ENCODE measurements at regions not wholly inside any gene's neighbourhood (a gene's known extent, or its start where the extent isn't known, plus 50 kb on each side); places are given as distances from the start of the nearest gene placed in this dataset.

DNA sequence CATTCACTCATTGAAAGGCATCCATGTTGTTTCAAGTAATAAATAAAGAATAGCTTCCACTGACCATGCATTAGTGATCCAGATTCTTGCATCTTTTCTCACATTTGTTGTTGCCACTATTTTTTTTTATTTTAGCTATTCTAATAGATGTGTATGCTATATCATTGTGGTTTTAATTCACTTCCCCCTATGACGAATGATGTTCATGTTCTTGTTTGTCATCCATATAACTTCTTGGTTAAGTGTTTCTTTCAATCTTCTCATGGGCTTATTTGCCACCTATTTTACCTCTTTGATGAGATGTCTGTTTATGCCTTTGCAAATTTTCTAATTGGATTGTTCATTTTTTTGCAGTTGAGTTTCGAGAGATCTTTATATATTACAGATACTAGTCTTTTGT is 681.2 kb downstream of the HDGFL1 start:
- DNase-seq, result peak; percentile 5

DNA sequence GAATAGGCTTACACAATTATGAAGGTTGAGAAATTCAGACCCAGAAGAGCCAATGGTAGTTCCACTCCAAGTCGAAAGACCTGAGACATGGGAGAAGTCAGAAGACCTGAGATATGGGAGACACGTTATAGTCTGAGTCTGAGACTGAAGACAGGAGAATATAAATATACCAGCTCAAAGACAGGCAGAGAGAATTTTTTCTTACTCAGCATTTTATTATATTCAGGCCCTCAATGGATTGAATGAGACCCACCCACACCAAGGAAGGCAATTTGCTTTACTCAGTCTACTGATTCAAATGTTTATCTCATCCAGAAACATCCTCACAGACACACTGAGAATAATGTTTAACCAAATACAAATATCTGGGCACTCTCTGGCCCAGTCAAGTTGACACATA is 693.5 kb downstream of the HDGFL1 start:
- no peak for DNase-seq

DNA sequence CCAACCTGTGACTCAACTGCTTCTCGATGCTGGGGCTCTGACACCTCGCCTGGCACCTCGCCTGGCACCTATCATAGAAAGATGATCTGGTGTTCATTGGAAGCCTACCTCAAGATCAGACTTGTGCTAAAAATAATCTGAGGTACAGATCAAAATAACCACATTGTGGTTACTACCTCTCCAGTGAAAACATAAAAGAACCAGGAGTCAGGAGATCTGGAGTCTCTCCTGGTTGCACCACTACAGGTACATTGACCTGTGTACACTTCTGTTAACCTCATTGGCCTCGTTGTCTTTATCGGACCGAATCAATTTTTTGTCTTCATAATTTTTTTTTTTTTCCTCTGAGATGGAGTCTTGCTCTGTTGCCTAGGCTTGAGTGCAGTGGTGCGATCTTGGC is 695.9 kb downstream of the HDGFL1 start:
- DNase-seq, result no peak

DNA sequence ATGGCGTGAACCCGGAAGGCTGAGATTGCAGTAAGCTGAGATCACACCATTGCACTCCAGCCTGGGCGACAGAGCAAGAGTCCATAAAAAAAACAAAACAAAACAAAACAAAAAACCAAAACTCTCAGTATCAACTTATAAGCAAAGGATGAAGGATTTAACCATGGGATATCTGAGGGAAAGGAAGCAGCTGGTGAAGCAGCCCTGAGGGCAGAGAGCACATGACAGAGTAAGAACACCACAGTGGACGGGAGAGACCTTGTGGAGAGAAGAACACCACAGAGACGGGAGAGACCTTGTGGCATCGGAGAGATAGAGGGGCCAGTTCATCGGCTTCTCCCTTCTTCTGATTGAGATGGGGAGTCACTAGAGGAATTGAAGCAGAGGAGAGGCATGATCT is 697.2 kb downstream of the HDGFL1 start:
- DNase-seq, result no peak

DNA sequence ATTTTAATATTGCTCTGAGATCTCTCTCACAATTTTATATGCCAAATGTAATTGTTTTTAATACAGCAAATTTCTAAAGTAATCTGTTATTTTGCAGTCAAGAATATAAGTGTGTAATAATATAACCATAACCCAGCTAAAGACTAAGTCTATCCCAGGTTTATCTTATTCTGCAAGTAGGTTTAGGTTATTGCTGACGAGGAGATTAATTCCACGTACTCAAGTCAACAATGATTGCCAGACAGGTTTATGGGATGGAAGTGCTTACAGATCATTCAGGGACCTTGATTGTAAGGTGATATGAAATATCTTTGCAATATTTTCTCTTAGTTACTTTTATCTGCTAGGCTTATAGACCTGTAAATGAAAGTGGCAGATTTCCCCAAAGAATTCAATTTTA is 698.3 kb downstream of the HDGFL1 start:
- DNase-seq, result no peak

DNA sequence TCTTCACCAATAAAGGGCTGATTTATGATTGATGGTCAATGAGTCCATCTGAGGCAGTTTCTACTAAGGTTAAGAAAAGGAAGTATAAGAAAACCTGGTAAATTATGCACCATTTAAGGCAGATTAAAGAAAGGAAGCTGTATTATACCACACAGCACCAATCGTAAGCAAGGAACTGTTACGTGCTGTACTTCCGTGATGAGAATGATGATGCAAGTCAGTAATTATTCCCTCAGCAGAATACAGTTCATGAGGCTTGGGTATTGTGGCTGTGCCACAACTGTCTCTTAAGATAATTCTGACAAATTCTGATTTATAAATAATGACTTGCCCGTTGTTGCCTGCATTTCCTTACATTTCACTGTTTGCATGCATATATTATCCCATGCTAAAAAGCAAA is 699.0 kb downstream of the HDGFL1 start:
- DNase-seq, result no peak

DNA sequence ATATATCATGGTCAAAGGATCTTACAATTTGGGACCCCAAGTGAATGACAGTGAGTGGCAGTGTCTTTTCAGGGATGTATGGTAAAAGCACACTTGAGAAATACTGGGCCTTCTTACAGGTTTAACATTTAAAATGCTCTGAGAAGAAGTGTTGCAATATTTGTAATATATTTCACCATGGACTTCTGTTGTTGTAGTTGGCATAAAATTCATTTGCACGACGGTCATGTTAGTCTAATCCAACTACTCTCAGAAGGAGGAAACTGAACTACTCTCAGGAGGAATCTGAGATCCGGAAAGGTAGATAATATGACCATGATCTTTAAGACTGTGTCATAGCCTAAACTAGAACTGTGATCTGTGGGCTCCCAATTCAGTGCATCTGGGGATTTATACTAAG is 700.1 kb downstream of the HDGFL1 start:
- peak; percentile 2 for DNase-seq

DNA sequence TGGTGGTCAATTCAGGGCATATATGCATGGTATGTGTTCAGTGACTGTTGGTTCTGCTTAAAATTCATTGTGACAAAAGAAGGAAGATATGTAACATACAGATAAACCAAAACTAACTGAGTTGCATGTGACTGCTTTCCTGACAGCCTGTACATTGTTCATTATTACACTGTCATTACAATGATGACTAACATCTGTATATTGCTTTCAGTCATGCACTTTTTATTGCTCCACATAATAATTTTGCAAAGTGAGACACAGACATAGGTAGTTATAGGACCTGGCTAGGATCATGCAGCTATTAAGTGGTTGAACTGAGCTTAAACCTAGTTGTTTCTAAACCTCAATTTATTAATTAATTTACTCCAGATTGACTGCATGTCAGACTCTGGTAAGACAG is 703.2 kb downstream of the HDGFL1 start:
- peak; percentile 32 for DNase-seq

DNA sequence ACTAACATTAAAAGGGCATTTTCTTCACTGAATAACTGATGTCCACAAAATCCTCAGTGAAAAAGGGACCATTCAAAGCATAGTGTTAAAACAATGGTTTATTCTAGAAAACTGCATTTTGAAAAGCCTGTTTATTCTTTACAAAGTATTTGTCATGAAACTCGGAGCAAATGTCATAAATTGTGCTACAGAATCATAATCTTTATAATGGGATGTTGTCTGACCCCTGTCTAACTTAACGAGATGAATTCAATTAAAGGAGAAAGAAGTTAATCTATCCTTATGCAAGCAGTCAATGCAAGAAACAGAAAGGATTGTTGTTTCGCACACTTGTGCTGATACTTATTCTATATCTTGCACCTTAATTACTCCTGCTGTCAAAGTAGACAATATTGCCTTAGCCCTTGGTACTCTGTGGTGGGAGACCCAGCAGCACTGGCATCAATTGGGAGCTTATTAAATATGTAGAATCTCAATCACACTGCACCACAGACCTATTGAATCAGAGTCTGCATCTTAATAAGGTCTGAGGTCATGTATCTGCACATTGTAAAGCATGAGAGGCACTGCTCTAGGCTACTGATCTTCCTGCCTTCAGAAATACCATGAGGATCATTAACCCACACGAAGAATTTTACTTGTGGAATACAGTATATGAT is 708.3 kb downstream of the HDGFL1 start:
- no peak for DNase-seq

DNA sequence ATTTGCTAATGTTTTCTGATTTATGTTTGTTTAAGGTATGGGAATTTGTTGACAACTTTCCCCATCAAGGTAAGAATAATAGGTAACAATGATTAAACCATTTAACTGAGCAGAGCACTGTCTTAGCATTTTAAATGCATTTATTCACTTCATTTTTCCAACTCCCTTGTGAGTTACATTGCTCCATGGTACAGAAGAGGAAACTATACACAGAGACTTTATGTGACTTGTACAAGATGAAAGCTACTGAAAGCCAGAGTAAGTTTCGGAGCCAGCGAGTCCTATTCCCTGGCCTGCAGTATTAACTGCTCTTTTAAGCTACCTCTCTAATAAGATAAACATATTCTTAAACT is 708.8 kb downstream of the HDGFL1 start:
- no peak for DNase-seq

DNA sequence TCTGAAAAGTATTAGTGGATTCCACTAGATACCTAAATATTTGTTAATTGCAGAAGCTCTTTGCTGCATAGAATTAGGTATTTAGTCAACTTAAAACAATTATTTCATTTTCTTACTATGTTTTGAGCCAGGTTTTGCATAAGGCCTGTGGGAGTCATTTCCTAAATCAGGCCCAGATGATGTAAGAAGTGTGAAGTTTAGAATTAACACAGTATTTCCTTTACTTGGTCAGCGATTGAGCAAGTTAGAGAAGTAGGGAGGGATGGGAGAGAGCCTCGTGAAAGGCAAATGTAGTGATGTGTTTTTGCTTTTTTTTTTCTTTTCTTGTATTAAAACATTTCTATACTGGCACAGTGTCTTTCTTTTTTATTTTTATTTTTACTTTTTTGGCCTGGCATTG is 711.1 kb downstream of the HDGFL1 start:
- peak; percentile 25 for DNase-seq

DNA sequence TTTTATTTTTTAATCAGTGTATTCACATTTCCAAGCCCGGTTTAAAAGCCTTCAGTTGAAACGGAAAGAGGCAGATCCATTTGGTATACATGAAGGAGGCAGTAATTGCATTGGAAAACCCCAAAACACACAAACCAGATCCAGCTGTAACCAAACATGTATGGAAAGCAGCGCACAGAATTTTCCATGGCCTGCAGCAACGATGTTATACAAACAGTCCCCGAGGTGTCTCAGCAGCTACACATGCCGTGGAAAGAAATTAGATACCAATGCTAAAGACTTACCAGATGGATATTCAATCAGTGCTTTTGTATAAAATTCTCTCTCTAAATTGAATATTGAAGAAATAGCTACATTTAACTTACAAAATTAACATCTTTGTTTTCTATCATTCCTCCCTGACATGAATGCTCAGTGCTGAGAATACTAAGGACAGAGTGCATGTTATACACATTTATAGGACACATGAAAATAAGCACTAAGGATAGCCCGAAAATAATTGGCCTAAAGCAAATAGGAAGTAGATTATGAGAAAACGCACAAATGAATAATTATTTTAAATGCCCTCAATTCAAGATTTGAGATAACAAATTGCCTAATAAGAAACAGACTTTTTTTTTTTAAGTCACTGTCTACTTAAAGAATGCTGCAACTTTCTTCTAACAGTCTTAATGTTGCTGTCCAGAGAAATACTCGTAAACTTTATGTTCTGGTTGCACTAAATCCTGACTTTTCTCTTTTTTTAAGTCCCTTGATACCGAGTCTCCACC is 713.1 kb downstream of the HDGFL1 start:
- DNase-seq, result no peak

DNA sequence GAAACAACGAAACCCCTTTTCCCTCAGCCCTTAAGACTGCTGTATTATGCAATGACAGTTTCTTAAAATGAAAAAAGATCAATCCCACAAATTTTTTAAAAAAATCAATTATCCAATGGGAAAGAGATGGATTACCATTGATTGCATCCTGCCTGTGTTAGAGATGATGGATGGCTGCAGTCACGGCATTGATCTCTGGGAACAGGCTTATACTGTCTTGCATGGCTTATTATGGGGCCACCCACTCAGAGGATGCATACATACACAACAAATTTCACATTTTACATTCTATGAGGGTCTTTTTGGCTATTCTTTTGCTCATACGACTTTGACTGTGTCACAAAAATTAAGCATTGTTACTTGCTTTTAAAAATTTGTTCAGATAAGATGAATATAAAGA is 724.3 kb downstream of the HDGFL1 start:
- no peak for DNase-seq

DNA sequence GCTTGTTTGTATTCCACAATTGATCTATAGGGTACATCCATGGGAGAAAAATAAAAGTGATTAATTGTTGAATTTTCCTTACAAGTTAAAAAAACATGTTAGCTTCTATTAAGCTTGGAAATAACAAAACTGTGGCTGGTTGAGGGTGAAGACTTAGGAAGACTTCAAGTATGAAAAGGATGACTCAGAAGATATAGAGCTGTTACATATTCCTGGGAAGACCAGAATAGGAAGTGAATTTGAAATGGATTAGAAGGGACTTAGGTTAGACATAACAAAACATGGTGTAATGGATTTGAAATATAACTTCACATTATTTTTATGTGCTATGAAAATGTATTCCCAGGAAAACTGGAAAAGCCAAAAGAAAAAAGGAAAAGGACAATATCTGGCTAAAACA is 732.2 kb downstream of the HDGFL1 start:
- DNase-seq, result no peak

DNA sequence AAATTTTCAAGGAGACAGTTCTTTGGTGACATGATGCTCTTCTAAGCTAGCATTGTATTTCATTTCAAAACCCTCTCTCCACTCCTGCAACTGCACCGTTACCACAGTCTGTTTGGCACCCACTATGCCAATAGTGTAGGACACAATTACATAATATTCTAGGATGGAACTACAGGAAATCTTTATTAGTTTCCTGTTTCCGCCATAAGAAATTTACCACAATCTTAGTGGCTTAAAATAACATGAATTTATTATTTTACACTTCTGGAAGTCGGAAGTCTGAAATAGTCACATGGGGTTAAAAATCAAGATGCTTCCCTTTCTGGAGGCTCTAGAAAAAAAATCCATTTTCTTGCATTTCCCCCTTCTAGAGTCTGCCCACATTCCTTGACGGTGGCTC is 733.1 kb downstream of the HDGFL1 start:
- DNase-seq, result peak; percentile 10

DNA sequence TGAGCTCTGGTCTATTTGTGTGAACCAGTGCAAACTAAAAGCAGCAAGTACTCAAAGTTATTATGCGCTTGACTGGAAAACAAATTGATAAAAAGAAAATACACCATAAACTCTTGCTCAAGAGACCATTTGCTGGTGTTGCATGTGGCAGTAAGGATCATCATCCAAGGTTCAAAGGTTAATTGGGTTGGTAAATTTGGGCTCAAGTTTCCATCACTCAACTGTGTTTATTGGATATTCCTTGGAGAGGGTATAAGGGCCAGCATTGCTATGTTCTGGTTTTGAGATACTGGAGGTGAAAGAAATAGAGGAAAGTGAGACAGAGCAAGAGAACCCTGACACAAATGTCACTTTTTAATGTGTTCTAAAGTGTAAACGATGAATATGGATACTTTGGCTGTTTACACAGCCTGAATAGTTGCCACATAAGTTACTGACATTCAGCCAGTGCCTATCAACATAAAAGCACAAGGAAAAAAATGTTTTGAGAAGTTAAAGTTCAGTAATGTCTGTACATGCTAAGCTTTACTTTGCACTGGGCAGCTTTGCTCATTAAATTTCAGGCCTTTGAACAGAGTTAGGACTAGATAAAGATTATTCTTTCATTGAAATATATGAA is 736.1 kb downstream of the HDGFL1 start:
- no peak for DNase-seq

DNA sequence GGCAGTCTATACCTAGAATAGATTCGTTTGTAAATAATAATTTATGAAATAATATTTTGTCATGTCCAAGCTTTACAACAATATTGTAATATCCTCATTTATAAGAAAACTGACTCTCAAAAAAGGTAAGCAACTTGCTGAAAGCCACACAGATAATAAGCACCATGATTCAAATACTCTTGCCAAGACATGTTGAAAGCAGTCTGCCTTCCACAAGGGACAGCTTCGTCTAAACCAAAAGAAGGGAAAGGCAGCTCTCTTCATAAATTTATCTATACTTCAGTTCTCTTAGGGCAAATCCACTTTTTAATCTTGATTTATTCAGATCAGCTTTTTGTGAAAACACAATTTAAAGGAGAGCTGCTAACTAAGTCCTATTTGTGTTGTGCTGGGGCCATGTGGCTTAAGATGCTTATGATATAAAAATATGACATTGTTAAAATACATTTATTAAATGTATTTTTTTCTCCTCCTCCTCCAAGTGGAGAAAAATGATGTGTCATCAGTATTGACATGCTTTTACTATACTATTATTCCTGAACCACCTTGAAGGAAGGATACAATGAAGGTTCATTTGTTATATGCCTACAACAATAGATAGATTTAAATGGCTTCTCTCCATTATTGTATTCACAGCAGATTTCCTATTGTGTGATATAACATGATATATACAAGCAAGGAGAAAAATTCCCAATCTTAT is 737.0 kb downstream of the HDGFL1 start:
- no peak for DNase-seq

DNA sequence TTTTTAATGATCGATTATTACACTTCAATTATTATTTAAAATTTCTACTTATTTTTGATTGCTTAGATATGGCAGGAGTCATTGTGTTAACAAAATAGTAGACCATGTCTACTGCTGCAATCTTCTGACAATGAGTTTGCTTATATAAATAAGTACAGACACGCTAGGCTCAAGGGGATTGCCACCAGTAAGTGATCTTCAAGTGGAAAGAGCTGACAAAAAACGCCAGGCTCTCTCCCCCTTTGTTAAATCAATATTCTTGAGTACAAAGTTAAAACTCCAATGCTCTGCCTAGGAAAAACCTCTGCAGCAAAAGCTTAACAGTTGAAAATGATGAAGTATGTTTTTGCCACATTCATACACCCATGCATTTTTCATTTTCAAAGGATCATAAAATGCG is 738.1 kb downstream of the HDGFL1 start:
- no peak for DNase-seq

DNA sequence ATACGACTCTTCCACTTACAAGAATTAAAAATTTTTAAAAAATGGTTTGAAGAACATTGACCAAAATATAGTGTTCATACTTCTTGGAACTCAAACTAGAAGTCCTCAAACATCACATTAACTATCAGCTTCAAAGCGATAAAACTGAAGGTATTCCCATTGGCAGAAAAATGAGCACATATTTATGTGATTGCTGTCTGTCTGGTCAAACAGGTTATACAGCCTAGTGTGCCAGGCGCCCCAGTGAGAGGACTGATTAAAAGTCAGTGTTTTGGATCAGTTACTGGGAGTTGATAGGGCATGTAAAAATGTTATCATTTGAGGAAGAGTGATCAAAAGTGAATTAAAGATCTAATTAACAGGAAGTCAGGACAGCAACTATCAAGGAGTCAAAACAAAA is 738.8 kb downstream of the HDGFL1 start:
- no peak for DNase-seq

DNA sequence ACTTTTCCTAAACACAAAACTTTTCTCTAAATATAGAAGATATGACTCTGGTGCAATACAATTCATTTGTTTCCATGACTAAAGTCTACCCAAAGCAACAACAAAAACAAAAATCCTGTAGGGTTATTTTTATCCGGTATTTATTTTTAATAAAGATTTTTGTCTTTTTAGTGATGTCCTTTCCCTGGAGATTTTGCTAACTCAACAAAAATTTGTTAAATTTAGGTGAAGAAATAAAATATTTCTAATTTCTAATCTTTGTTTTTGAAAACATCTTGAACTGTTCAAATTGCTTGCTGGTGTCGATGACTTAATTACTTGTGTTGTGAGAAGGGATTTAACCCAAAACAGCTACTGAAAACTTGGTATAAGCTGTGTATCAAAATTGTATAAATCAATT is 741.8 kb downstream of the HDGFL1 start:
- no peak for DNase-seq

DNA sequence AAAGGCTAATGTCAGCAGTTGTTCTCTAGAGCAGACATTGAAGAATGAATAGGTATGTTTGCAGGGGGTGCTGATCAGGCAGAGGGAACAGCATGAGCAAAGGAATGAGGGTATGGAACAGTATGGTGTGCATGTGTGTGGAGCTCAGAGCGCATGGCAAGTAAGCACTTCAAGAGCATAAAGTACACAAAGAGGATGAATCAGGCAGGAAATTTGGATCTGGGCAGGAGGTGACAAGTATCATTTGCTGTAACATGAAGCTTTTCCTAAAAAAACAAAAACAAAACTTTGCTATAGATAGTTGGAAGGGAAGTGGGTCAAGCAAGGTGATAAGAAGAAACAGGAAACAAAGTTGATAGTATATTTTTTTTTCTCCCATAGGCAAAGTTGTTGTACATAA is 746.8 kb downstream of the HDGFL1 start:
- peak; percentile 28 for DNase-seq

DNA sequence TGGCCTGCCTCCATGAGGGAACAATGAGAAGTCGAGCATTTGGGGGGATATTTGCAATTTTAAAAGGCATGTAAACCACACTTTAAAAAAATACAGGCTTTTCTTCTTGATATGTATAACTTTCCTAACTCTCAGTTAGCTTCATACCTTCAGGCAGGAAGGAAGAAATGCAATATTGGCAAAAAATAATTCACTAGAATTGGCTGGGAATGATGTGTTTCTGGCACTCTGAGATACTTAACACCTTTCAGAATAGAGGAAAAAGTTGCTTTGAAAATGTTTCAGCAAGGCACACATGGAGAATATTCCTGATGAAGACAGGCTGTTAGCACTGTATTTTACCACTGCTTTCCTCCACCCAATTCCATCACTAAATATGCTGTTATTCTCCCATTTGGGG is 747.6 kb downstream of the HDGFL1 start:
- DNase-seq, result no peak

DNA sequence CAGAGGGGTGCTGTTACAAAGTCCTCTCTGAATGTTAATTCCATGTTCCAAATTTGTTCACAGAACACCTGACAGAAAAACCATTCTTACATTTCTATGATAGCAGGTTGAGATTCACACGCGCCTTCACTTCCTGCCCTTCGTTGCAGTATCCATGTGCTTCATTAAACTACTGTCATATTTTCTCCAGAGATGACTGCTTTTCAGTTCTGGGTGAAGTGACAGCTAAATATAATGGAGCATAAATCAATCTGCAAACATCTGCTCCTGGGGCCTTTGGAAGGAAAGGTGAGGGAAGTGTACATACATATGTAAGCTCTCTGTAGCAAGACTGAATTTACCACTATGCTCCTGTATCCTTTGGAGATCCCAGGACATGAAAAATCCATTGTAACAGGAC is 750.2 kb downstream of the HDGFL1 start:
- no peak for DNase-seq

DNA sequence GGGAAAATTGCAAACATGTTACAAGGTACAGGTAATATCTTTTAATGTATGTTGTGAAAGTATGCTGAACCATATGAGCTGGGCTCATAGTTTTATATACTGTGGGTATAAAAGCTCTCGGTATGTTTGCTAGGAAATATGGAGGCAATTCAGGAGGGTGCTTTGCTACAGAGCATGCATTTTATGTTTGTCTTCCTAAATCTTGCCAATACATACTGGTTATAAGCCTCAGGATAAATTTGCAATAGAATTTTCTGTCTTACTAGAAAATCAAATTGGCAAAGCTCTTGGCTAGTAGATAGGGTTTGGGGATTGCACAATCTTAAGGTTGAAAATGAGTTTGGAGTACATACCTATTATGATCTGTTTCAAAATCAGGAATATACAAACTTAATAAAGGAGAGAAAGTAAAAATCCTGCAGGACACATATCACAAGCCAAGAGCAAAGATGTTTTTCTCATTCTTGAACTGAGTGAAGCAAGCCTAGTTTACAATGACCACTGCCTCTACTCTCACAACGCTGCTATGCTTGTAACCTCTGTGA is 751.2 kb downstream of the HDGFL1 start:
- DNase-seq, result no peak

Measured in hematopoietic multipotent progenitor cell treated with erythropoietin and hydrocortisone succinate and interleukin-3 and kit ligand, for 4 days (in vitro differentiated cells).